Activated CD8-positive, alpha-beta T cell treated with anti-CD3 and anti-CD28 coated beads for 36 hours (primary cell): ENCODE measurements at regions not wholly inside any gene's neighbourhood (a gene's known extent, or its start where the extent isn't known, plus 50 kb on each side); places are given as distances from the start of the nearest gene placed in this dataset.

Experiments used
- ATAC-seq: fragments of 200-7000 bp; cut with Tn5 transposase; one replicate; pipeline ENCODE4 v1.10.0; 2021; ENCODE audit warnings: mild to moderate bottlenecking, moderate library complexity
- CTCF ChIA-PET: fragments of 350-600 bp; sonication (Branson Sonifier 250); formaldehyde crosslinking; loops from one replicate; lab custom pipeline; 2021; ENCODE audit warnings: antibody characterized with exemption; lab: Charles Lee
- POLR2A ChIA-PET: fragments of 350-600 bp; sonication (Branson Sonifier 250); formaldehyde crosslinking; loops from one replicate; lab custom pipeline; 2021; ENCODE audit warnings: antibody characterized with exemption; lab: Charles Lee
- DNase-seq: peaks from one replicate; pipeline ENCODE4 v3.0.0-alpha.2; 2020
- H3K27ac Mint-ChIP-seq: one replicate; pipeline ENCODE4 v1.8.0; 2021; ENCODE audit warnings: mild to moderate bottlenecking, mixed read lengths
- H3K27me3 Mint-ChIP-seq: one replicate; pipeline ENCODE4 v1.8.0; 2021; ENCODE audit warnings: mixed read lengths
- H3K36me3 Mint-ChIP-seq: one replicate; pipeline ENCODE4 v1.8.0; 2021; ENCODE audit warnings: low read depth, mixed read lengths
- H3K4me1 Mint-ChIP-seq: one replicate; pipeline ENCODE4 v1.8.0; 2021; ENCODE audit warnings: low read depth, mixed read lengths
- H3K4me3 Mint-ChIP-seq: one replicate; pipeline ENCODE4 v1.8.0; 2021; ENCODE audit warnings: mild to moderate bottlenecking, moderate library complexity, mixed read lengths
- H3K9me3 Mint-ChIP-seq: one replicate; pipeline ENCODE4 v1.8.0; 2021; ENCODE audit warnings: mixed read lengths
- intact Hi-C: fragments of 100-400 bp; cut with micrococcal nuclease; formaldehyde crosslinking; loops from one replicate; pipeline ENCODE4 v1.10.0; 2022
- TF ChIP-seq, protein P1 (sequence below): fragments of 200-600 bp; IDR thresholded peaks from one replicate; pipeline ENCODE4 v1.8.0; 2022; ENCODE audit warnings: antibody characterized with exemption, mild to moderate bottlenecking

DNA sequence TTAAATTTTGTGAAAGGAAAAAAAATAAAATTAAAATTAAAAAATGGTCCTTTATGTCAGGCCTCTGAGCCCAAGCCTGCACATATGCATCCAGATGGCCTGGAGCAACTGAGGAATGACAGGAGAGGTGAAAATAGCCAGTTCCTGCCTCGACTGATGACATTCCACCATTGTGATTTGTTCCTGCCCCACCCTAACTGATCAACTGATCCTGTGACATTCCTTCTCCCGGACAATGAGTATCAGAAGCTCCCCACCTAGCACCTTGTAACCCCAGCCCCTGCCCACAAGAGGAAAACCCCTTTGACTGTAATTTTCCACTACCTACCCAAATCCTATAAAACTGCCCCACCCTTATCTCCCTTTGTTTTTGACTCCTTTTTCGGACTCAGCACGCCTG is 972.2 kb upstream of the GHITM start:
- intact Hi-C loops = no loop called here
- H3K27me3 Mint-ChIP-seq = no peaks in the 10 kb centered on the region
- H3K4me1 Mint-ChIP-seq = no peaks in the 10 kb centered on the region
- TF ChIP-seq, protein P1, sequence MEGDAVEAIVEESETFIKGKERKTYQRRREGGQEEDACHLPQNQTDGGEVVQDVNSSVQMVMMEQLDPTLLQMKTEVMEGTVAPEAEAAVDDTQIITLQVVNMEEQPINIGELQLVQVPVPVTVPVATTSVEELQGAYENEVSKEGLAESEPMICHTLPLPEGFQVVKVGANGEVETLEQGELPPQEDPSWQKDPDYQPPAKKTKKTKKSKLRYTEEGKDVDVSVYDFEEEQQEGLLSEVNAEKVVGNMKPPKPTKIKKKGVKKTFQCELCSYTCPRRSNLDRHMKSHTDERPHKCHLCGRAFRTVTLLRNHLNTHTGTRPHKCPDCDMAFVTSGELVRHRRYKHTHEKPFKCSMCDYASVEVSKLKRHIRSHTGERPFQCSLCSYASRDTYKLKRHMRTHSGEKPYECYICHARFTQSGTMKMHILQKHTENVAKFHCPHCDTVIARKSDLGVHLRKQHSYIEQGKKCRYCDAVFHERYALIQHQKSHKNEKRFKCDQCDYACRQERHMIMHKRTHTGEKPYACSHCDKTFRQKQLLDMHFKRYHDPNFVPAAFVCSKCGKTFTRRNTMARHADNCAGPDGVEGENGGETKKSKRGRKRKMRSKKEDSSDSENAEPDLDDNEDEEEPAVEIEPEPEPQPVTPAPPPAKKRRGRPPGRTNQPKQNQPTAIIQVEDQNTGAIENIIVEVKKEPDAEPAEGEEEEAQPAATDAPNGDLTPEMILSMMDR = no peak
- H3K9me3 Mint-ChIP-seq = peaks cover 5% of the 10 kb centered on the region
- no peak for DNase-seq
- POLR2A ChIA-PET = no interaction called here
- ATAC-seq = no peak
- CTCF ChIA-PET = no interaction called here
- no peak overlapping the region for H3K4me3 Mint-ChIP-seq
- no peaks in the 10 kb centered on the region for H3K36me3 Mint-ChIP-seq
- no peak overlapping the region for H3K27ac Mint-ChIP-seq

DNA sequence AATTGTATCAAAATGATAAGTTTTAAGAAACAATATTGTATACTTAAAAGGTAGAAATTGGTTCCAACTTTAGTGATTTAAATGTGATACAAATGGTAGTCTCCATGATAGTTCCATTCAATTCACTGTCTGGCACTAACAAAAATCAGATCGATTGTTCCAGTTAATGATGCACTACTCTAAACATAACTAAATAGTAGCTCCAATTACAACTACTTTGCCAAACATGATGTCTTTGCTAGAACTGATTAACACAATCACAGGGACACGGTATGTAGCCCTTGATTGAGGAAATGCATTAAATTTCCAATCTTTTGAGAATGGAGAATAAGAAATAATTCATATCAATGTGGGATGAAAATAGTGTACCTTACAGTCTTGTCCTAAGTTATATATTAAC is 962.4 kb upstream of the GHITM start:
- H3K4me1 Mint-ChIP-seq = no peaks in the 10 kb centered on the region
- TF ChIP-seq, protein P1 = no peak
- CTCF ChIA-PET = no interaction called here
- peaks cover 7% of the 10 kb centered on the region for H3K9me3 Mint-ChIP-seq
- POLR2A ChIA-PET = no interaction called here
- intact Hi-C loops = no loop called here
- ATAC-seq (no peak), DNase-seq (no peak)
- H3K4me3 Mint-ChIP-seq = no peak overlapping the region
- H3K36me3 Mint-ChIP-seq = no peaks in the 10 kb centered on the region
- H3K27ac Mint-ChIP-seq = no peak overlapping the region
- no peaks in the 10 kb centered on the region for H3K27me3 Mint-ChIP-seq

DNA sequence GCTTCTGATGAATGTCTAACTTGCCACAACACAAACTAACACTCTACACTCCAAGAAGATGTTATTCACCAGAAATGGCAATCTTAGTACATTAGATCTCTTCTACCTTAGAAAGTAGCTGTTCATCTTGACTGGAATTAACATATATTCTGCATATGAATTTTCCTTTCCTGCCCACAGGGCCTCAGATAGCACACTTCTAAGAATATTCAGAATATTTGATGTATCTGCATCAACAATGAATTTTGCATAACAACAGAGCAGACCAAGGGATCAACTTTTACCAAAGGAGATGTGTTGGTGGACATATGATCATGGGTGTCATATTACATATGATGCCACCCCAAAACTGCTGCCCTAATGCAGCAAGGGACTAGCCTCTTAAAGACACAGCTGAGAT is 960.8 kb upstream of the GHITM start:
- H3K27me3 Mint-ChIP-seq = no peaks in the 10 kb centered on the region
- intact Hi-C loops = no loop called here
- ChIA-PET POLR2A (no interaction called here), CTCF (no interaction called here)
- H3K36me3 Mint-ChIP-seq = no peaks in the 10 kb centered on the region
- ATAC-seq (no peak), DNase-seq (no peak)
- H3K9me3 Mint-ChIP-seq = peaks cover 7% of the 10 kb centered on the region
- H3K27ac Mint-ChIP-seq = no peak overlapping the region
- no peaks in the 10 kb centered on the region for H3K4me1 Mint-ChIP-seq
- no peak overlapping the region for H3K4me3 Mint-ChIP-seq
- TF ChIP-seq, protein P1 = no peak

DNA sequence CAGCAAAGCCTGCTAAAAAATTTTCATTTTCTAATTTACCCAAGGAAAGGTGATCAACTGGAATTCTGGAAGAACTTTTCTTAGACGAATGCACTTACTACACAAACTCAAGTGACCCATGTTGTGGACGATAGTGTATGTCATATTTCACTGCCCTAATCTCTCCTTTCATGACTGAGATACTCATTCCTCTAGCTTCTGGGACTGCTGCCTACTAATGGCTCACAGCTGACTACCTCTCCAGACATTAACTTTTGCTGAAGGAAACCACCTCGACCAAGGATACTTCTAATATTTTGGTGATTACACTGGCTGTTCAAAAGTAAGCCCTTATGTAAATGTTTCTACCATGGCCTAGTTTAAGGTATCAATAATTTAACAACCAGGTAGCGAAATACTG is 959.9 kb upstream of the GHITM start:
- Mint-ChIP-seq H3K36me3 (no peaks in the 10 kb centered on the region), H3K9me3 (peaks cover 4% of the 10 kb centered on the region)
- CTCF ChIA-PET = no interaction called here

DNA sequence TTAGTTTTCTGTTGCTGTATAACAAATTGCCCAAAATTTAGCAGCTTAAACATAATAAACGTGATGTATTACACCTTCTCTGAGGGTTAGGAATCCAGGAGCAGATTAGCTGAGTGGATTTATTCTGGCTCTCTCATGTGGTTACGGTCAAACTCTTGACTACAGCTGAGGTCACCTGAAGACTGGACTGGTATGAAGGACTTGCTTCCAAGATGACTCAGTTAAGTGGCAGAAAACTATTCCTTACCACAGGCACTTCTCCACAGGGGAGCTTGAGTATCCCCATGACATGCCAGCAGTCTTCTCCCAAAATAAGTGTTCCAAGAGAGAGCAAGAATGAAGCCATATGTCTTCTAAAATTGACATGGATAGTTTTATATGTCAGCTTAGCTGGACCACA is 957.2 kb upstream of the GHITM start:
- POLR2A ChIA-PET = no interaction called here
- CTCF ChIA-PET = no interaction called here
- intact Hi-C loops = no loop called here
- Mint-ChIP-seq H3K4me3 (no peak overlapping the region), H3K27ac (no peak overlapping the region), H3K36me3 (no peaks in the 10 kb centered on the region), H3K4me1 (no peaks in the 10 kb centered on the region), H3K27me3 (no peaks in the 10 kb centered on the region), H3K9me3 (peaks cover 2% of the 10 kb centered on the region)
- no peak for ATAC-seq
- TF ChIP-seq, protein P1 = no peak
- no peak for DNase-seq

More for the DNA sequence above, 959.9 kb upstream of the GHITM start:
- no peak overlapping the region for H3K4me3 Mint-ChIP-seq
- intact Hi-C loops = no loop called here
- no peak overlapping the region for H3K27ac Mint-ChIP-seq
- no peak for ATAC-seq
- no peaks in the 10 kb centered on the region for H3K4me1 Mint-ChIP-seq
- H3K27me3 Mint-ChIP-seq = no peaks in the 10 kb centered on the region
- POLR2A ChIA-PET = no interaction called here
- TF ChIP-seq, protein P1 = no peak
- no peak for DNase-seq
